A204.1 (cell line): ENCODE measurements at regions not wholly inside any gene's neighbourhood (a gene's known extent, or its start where the extent isn't known, plus 50 kb on each side); places are given as distances from the start of the nearest gene placed in this dataset.

Source experiments
- FAIRE-seq: peaks from 2 replicates; lab custom pipeline; 2012; peaks lifted over from hg19 to GRCh38; lab: Jason Lieb, UNC

GRCh38 chr1:48164571-48164970 is 57.9 kb upstream of the SLC5A9 start:
- no peak for FAIRE-seq

DNA sequence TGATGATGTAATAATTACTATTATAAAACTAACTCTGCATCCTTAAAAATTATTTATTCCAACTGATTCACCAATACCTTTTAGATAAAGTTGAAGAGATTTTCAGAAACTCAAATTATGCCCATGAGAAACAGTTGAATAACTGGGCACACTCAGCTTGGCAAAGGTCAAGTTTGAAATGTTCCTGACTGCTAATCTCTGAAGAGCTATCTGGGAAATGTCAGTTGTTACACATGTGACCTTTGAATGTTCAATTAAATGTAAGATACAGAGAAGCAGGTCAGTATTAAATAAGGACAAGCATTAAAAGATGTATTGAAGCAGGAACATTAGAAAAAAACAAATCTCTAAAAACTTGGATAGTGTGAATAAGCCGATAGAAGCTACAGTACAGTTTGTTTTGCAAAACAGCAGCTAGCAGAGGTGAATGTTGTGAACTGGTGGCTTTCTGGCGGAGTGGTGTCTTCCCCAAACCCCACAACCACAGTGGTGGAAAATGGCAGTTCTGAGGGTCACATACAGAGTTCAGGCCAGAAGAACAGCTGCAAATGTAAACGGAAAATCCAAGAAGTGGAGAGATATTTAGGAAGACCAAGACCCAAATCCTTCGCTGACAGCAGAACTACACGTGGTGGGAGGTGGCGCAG is 61.9 kb upstream of the SLC5A9 start:
- no peak for FAIRE-seq

GRCh38 chr1:48139275-48139674 is 83.2 kb upstream of the SLC5A9 start:
- no peak for FAIRE-seq

GRCh38 chr1:48127735-48128685 is 94.5 kb upstream of the SLC5A9 start:
- no peak for FAIRE-seq

DNA sequence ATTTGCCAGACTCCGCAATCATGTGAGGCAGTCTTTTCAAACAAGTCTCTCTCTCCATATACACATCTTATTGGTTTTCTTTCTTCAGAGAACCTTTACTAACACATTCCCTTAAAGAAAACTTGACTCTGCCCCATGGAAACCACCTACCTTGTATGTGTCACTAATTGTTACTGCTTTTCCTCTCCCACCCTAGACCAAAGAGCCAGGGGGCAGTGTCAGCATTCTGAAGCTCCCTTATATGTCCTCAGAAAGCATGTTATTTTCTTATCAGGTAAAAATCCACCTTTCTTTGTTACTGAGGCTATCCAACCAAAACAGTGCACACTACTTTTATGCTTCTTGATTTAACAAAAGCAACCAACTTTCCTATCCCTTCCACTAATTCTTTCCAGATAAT is 98.9 kb upstream of the SLC5A9 start:
- FAIRE-seq: no peak

DNA sequence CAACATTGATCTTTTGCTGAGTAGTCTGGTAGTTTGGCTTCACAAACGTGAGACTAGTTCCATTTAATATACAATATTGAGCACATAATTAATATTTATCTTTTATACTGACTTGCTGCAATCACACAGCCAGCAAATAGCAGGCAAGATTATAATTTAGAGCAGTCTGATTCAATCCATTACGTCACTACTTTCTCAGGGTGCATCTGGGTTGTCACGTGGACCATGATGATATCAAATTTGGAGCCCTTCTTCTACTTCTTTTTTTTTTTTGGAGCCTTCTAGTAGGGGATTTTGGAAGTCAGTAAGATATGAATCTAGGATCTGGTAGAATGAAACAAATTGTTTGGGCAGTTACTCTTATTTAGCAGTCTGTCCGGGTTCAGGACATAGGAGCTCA is 100.6 kb upstream of the SLC5A9 start:
- FAIRE-seq: no peak

- no peak for FAIRE-seq
Measured at GRCh38 chr1:48120621-48121020, 101.9 kb upstream of the SLC5A9 start.

GRCh38 chr1:48115835-48116234 is 106.7 kb upstream of the SLC5A9 start:
- FAIRE-seq: no peak

- FAIRE-seq: no peak
Measured at GRCh38 chr1:48114596-48115382, 107.7 kb upstream of the SLC5A9 start.

- FAIRE-seq: peak; percentile 72
Measured at GRCh38 chr1:48109390-48110013, 112.3 kb upstream of the TRABD2B start.

GRCh38 chr1:48107516-48107915 is 110.3 kb upstream of the TRABD2B start:
- FAIRE-seq: no peak

DNA sequence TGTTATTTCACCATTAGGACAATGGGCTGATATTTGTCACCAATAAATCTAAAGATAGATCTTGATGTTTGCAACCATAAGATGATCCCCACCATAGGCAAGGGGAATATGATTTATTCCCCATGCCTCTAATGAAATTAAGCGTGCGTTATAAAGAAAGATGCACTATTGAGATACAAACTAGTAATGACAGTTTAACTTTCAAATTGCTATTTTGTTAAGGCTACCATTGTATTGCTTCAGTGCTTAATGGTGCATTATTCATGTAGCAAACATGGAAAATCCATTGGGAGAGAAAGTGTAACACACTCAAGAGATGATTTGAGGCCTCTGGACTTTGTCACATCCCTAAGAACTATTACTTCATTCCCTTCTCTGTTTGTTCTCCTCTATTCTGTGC is 108.9 kb upstream of the TRABD2B start:
- FAIRE-seq: no peak

- FAIRE-seq: no peak
Measured at GRCh38 chr1:48105165-48105564, 108.0 kb upstream of the TRABD2B start.

DNA sequence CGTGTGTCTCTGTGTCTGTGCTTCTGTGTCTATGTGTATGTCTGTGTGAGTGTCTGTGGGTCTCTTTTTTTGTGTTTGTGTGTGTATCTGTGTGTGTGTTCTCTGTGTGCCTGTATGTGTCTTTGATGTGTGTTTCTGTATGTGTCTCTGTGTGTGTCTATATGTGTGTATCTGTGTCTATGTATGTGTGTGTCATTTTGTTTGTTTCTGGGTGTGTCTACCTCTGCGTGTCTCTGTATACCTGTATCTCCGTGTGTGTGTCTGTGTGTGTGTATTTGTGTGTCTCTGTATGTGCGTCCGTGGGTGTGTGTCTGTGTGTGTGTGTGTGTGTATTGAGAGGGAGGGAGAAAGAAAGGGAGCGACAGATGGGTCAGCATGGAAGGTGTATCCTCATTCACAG is 106.3 kb upstream of the TRABD2B start:
- no peak for FAIRE-seq

- no peak for FAIRE-seq
Measured at GRCh38 chr1:48102766-48103165, 105.6 kb upstream of the TRABD2B start.

DNA sequence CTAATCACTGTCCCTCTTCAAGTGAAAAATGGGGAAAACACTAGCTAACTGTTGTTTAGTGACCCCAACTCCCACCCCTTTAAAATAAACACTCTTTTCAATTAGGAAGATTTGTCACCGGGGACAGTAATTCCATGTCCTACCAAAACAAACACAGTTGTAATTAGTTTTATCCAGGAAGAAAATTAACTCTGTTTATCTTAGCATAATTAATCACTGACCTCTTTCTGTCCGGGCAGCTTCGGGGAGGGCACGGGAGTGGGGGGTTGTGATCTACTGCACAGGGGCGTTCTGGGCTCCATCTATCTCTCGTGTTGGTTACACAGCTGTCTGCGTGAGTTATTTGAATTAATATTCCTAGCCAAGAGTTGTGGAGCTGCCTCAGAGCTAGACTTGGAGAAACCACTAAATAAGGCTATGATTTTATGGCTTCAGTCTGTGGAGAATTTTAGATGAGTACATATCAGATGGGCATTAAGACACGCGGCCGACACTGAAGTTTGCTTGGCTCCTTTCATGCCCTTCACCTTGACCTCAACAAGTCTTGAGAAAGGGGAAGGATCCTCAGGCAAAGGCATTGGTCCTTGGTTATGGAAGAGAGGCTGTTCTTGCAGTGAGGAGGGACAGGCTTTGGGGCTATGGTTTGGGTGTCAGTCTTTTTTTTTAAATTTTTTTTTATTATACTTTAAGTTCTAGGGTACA is 102.0 kb upstream of the TRABD2B start:
- no peak for FAIRE-seq

DNA sequence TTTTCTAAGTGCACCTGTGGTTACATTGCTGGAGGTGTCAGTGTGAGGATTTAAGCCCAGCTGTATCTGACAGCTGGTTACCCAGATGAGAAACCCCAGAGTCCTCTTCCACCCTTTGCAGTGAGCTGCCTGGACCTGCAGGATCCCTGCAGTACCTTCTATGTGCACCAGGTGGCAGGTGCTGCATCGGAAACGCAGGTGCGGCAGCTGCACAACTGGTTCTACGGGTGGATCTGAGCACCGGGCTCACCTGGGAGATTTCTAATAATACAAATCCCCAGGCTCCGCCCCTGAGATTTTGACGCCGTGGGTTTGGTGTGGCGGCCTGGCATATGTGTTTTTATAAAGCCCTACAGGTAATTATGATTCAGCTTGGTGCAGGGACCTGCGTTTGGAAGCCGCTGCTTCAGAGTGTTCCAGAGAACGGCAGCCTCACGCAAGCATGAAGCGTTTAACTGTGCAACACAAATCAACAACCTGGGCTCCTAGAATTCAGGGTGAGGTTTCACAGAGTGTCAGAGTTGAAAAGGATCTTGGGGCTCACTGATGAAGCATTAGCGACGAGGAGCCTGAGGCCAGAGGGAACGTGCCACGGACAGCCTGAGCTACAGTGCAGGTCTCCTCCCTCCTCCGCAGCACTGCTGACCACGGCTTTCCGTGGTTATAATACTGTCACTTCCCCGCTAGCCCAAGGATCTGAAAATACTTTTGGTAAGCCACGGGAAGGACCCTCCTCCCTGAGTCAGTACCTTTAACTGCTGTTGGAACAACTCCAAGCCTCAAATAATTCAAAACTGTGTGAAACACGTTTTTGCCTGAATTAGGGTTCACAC is 96.7 kb upstream of the TRABD2B start:
- FAIRE-seq: no peak

DNA sequence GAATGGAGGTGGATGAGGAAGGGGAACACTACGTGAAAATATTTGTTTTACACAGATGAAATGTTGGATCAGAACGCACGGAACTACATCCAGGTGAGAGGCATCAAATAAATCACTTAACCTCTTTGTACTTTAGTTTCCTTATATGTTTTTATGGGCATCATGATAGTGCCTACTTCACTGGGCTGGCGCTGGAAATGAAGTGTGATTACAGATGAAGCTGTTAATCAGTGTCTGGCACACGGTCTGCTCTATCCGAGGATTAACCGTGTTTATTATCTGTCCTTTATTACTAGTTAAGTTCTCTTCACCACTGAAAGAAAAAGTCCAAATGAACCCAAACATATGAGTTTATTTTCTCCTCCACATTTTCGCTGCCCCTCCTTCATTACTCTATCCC is 96.0 kb upstream of the TRABD2B start:
- FAIRE-seq: no peak

DNA sequence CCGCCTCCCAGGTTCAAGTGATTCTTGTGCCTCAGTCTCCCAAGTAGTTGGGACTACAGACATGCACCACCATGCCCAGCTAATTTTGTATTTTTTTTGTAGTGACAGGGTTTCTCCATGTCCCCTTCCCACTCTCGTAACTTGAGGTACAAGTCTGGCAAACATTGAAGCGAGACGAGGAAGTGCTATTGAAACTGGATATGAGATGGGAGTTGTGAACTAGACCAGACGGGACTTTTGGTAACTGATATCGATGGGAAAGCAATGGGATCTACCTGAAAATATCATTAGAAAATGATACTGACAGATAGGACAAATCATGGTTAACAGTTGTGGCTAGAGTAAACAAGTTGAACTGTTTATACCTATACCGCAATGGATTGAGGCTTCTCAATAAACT is 95.2 kb upstream of the TRABD2B start:
- no peak for FAIRE-seq

DNA sequence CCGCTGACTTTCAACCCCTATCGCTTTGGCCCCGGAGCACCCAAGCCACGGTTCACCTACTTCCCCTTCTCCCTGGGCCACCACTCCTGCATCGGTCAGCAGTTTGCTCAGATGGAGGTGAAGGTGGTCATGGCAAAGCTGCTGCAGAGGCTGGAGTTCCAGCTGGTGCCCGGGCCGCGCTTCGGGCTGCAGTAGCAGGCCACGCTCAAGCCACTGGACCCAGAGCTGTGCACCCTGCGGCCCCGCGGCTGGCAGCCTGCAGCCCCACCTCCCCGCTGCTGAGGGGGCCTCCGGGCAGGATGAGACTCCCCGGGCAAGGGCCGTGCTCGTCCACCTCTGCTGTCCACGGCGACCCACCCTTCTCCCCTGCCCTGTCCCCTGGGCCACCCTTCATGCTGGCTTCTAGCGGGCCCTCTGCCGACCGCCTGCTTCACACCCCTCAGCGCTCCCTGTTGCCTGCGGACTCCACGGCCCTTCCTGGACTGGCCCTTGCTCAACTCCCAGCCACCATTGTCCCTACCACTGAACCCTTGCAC is 92.2 kb upstream of the TRABD2B start:
- no peak for FAIRE-seq

DNA sequence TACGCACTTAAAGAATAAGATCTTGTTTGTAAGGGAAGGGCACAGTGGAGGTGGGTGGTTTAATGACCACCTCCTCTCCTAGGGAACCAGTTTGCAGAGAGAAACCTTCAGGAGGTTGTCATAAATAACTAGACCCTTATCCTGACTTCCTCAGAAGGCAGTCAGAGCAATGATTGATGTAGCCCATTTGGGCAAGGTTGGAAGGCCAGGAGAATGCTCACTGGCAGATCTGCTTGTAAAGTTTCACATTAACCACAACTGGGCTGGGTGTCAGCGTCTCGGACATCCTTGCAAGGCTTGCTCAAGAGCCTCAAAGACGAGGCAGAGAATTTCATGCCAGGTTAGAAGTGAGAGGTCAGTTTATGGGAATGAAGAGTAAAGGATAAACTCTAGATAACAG is 87.6 kb upstream of the TRABD2B start:
- FAIRE-seq: no peak
